ENCODE measurements at regions not wholly inside any gene's neighbourhood (a gene's known extent, or its start where the extent isn't known, plus 50 kb on each side); places are given as distances from the start of the nearest gene placed in this dataset.

- TF ChIP-seq CTCF (conservative IDR thresholded peaks at IDR 0.05 in 1 of 2, IDR thresholded peaks at IDR 0.05 in 1 of 2; ENCODE audit: low read depth in 1 of 2, low read length in 2 of 2): no peak
- TF ChIP-seq EZH2 (IDR thresholded peaks at IDR 0.05; ENCODE audit: low read length, missing control alignments): no peak
Measured at GRCh38 chr12:90166671-90167070, 458.0 kb upstream of the ATP2B1 start.
